PFSK-1 (cell line): ENCODE measurements at regions not wholly inside any gene's neighbourhood (a gene's known extent, or its start where the extent isn't known, plus 50 kb on each side); places are given as distances from the start of the nearest gene placed in this dataset.

Experiments
- FOXP2 ChIP-seq: optimal IDR thresholded peaks from 2 replicates; pipeline ENCODE3; 2011; ENCODE audit warnings: borderline replicate concordance, control low read depth, inconsistent platforms; ENCODE audit not compliant: insufficient read depth; ENCODE audit errors: extremely low read length, extremely low read depth
- POLR2AphosphoS5 ChIP-seq: IDR thresholded peaks from 2 replicates; pipeline ENCODE4 v1.6.1; 2012; ENCODE audit warnings: low read depth, mild to moderate bottlenecking, control low read depth, low read length, moderate library complexity
- SIN3A ChIP-seq: IDR thresholded peaks from 2 replicates; pipeline ENCODE4 v1.6.1; 2012; ENCODE audit warnings: mild to moderate bottlenecking, low read length, moderate library complexity, borderline replicate concordance; ENCODE audit not compliant: insufficient read depth
- TAF1 ChIP-seq: IDR thresholded peaks from 2 replicates; pipeline ENCODE4 v1.6.1; 2012; ENCODE audit warnings: low read length, control low read depth, borderline replicate concordance; ENCODE audit not compliant: insufficient read depth
- TF ChIP-seq, protein P1 (sequence below), 2 experiments: IDR thresholded peaks; 2 replicates each; pipeline versions ENCODE4 v1.6.1 to v1.8.0; 2011 to 2012; ENCODE audit warnings: low read depth in 2 of 2, low read length in 2 of 2, control low read depth in 1 of 2, inconsistent platforms in 1 of 2, mild to moderate bottlenecking in 1 of 2, moderate library complexity in 1 of 2; ENCODE audit not compliant: insufficient read depth in 1 of 2

DNA sequence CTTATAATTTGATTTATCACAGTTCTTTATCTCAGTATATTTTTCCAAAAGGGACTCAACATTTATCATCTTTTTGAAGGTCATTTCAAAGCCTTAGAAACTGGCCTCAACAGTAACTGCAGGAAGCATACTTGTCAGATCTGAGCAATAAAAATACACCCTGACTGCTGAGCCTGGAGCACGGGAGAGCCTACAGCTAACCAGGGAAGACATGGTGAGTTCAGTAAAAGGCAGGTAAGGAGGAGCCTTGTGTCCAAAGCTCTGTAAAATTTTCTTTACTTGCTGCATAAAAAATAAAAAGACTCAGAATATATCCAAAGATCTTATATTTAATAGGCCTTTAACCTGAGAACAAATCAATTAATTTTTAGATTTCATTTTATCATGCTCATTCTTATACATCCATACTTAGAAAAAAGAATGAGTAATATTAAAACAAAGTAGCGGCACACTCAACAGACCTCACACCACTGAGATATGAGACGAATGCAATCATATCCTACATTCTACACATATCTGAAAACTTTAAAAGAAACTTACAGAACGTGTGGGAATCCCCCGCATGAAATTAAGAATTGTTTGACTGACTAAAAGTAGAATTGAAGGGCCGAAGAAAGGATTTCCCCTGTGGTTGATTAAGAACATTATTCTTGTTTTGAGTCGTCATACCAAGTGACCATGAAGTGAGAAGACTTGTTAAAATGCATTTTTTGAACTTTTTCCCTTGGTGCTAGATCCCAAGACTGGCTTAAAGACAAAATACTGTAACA is 296.4 kb upstream of the MKLN1 start:
- no peak for TF ChIP-seq FOXP2

DNA sequence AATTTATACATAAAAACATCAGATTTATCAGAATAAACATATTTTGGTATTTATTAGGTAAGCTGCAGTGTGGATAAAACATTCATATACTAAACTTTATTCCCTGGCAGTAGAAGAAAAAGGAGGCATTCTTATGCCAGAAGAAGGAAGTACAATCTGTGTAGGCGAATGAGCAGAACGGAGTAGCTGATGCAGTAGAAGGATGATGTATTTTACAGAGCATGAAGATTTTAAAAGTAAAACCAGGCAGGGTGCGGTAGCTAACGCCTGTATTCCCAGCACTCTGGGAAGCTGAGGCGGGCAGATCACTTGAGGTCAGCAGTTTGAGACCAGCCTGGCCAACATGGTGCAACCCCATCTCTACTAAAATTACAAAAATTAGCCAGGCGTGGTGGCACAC is 294.9 kb upstream of the MKLN1 start:
- TF ChIP-seq SIN3A = no peak
- TF ChIP-seq TAF1 = no peak
- TF ChIP-seq POLR2AphosphoS5 = no peak
- no peak for TF ChIP-seq FOXP2
- TF ChIP-seq, protein P1, sequence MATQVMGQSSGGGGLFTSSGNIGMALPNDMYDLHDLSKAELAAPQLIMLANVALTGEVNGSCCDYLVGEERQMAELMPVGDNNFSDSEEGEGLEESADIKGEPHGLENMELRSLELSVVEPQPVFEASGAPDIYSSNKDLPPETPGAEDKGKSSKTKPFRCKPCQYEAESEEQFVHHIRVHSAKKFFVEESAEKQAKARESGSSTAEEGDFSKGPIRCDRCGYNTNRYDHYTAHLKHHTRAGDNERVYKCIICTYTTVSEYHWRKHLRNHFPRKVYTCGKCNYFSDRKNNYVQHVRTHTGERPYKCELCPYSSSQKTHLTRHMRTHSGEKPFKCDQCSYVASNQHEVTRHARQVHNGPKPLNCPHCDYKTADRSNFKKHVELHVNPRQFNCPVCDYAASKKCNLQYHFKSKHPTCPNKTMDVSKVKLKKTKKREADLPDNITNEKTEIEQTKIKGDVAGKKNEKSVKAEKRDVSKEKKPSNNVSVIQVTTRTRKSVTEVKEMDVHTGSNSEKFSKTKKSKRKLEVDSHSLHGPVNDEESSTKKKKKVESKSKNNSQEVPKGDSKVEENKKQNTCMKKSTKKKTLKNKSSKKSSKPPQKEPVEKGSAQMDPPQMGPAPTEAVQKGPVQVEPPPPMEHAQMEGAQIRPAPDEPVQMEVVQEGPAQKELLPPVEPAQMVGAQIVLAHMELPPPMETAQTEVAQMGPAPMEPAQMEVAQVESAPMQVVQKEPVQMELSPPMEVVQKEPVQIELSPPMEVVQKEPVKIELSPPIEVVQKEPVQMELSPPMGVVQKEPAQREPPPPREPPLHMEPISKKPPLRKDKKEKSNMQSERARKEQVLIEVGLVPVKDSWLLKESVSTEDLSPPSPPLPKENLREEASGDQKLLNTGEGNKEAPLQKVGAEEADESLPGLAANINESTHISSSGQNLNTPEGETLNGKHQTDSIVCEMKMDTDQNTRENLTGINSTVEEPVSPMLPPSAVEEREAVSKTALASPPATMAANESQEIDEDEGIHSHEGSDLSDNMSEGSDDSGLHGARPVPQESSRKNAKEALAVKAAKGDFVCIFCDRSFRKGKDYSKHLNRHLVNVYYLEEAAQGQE (IDR thresholded peaks at IDR 0.05; ENCODE audit: insufficient read depth in 1 of 2, low read depth in 2 of 2, low read length in 2 of 2) = no peak

DNA sequence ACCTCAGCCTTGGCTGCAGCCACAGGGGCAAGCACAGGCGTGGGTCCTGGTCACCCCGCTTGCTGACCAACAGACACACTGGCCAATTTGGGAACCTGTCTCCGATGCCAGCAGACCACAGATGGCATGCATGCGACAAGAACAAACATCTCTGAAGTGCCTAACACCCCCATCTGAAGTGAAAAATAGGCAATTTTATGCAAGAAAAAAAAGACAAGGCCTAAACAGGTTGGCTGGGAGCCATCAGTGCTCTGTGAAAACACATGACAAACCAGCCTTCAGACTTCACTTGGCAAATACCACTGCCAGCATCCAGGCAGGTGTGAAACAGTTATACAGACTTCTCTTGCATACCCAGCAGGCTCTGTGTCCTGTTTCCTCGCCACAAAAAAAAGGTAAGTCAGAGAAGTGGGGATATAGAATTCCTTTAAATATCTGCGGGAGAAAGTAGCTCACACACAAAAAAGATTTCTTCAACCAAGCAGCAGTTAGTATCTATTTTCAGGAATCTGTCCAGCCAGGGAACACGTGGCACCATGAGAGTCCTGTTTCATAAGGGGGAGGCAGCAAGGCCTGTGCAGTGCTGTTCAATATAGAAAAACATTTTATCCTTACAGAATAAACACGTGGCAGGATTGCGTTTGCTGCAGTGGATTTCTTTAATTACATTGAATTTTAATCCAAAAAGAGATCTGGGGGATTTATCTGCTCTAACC is 293.4 kb upstream of the MKLN1 start:
- TF ChIP-seq, protein P1 (IDR thresholded peaks at IDR 0.05; ENCODE audit: insufficient read depth in 1 of 2, low read depth in 2 of 2, low read length in 2 of 2) = no peak
- TF ChIP-seq TAF1 = no peak
- TF ChIP-seq SIN3A = no peak
- TF ChIP-seq POLR2AphosphoS5 = no peak
- TF ChIP-seq FOXP2 = no peak

DNA sequence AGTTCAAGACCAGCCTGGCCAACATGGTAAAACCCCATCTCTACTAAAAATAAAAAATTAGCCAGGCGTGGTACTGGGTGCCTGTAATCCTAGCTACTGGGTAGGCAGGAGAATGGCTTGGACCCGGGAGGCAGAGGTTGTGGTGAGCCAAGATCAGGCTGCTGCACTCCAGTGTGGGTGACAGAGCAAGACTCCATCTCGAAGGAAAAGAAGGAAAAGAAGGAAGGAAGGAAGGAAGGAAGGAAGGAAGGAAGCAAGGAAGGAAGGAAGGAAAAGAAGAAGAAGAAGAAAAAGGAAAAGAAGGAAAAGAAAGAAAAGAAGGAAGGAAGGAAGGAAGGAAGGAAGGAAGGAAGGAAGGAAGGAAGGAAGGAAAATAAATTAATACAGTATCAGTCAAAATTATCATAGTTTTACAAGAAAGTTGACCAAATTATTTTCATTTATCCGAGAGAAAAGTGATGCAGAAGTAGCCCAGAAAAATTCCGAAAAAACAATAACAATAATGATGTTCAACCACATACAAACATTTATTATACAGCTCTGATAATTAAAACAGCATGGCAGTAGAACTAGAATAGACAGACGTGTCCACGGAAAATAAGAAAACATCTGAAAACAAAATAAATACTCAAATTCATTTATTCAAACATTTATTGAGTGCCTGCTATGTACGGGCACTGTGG is 292.4 kb upstream of the MKLN1 start:
- TF ChIP-seq FOXP2 (no peak), TAF1 (no peak), SIN3A (no peak), POLR2AphosphoS5 (no peak)
- TF ChIP-seq, protein P1 (IDR thresholded peaks at IDR 0.05; ENCODE audit: insufficient read depth in 1 of 2, low read depth in 2 of 2, low read length in 2 of 2) = no peak

DNA sequence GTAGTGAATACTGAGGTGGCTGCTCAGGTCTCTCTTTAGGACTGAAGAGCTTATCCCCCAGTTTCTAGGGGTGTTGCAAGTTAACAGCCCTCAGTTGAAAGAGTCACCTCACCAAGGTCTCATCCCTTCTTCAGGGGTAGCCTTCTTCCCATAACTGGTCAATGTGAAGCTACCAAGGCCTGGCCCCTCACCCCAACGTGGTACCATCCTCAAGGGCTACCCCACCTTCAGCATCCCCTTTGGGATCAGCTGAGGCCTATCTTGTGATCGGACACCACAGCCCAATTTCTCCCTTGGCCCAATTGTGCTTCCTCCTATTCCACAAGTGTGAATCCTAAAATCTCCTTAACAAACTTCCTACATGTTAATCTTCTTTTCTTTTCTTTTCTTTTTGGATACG is 289.5 kb upstream of the MKLN1 start:
- TF ChIP-seq POLR2AphosphoS5 = no peak
- no peak for TF ChIP-seq FOXP2
- TF ChIP-seq TAF1 = no peak
- TF ChIP-seq SIN3A = no peak
- TF ChIP-seq, protein P1 (IDR thresholded peaks at IDR 0.05; ENCODE audit: insufficient read depth in 1 of 2, low read depth in 2 of 2, low read length in 2 of 2) = no peak
